GM06990 (cell line): ENCODE measurements at regions not wholly inside any gene's neighbourhood (a gene's known extent, or its start where the extent isn't known, plus 50 kb on each side); places are given as distances from the start of the nearest gene placed in this dataset.
"Not testable (repeated sequence)": the region's sequence is repeated elsewhere in the genome, so short reads cannot be mapped to it uniquely, and the experiment has no call there.

ENCODE experiments used
- DNase-seq: peaks from one replicate; pipeline ENCODE4 v3.0.0-alpha.2; 2011; ENCODE audit not compliant: insufficient read length; ENCODE audit errors: extremely low read depth
- H3K27me3 ChIP-seq: replicated peaks from 2 replicates; pipeline ENCODE4 v1.6.0; 2011; ENCODE audit warnings: low read length; ENCODE audit not compliant: control insufficient read depth, insufficient read depth
- H3K36me3 ChIP-seq: 2 replicates; pipeline ENCODE4 v1.5.1; 2011; ENCODE audit warnings: low read length; ENCODE audit not compliant: control insufficient read depth, insufficient read depth
- H3K4me3 ChIP-seq: replicated peaks from 2 replicates; pipeline ENCODE4 v1.5.1; 2011; ENCODE audit warnings: low read depth, mild to moderate bottlenecking, control low read depth, low read length

- DNase-seq, H3K4me3 ChIP-seq, H3K27me3 ChIP-seq, H3K36me3 ChIP-seq: not testable (repeated sequence)
Observed at GRCh38 chr1:83182033-83182728, 816.8 kb downstream of the TTLL7 start.

- not testable (repeated sequence) for H3K4me3 ChIP-seq, H3K36me3 ChIP-seq, H3K27me3 ChIP-seq, DNase-seq
Observed at GRCh38 chr1:83180621-83181020, 818.3 kb downstream of the TTLL7 start.

GRCh38 chr1:83167634-83168033 lies 831.3 kb downstream of the TTLL7 start:
- not testable (repeated sequence) for H3K27me3 ChIP-seq, DNase-seq, H3K4me3 ChIP-seq, H3K36me3 ChIP-seq

GRCh38 chr1:83163879-83164475 lies 835.0 kb downstream of the TTLL7 start:
- not testable (repeated sequence) for DNase-seq

GRCh38 chr1:83158924-83159323 lies 840.0 kb downstream of the TTLL7 start:
- not testable (repeated sequence) for H3K27me3 ChIP-seq, H3K4me3 ChIP-seq, DNase-seq, H3K36me3 ChIP-seq

More at GRCh38 chr1:83163879-83164475, 835.0 kb downstream of the TTLL7 start:
- H3K27me3 ChIP-seq, H3K36me3 ChIP-seq, H3K4me3 ChIP-seq: not testable (repeated sequence)

GRCh38 chr1:83154306-83154705 lies 844.6 kb downstream of the TTLL7 start:
- not testable (repeated sequence) for H3K4me3 ChIP-seq, H3K36me3 ChIP-seq, H3K27me3 ChIP-seq, DNase-seq

- H3K36me3 ChIP-seq, H3K27me3 ChIP-seq, DNase-seq, H3K4me3 ChIP-seq: not testable (repeated sequence)
Observed at GRCh38 chr1:83151167-83151898, 847.6 kb downstream of the TTLL7 start.

GRCh38 chr1:83150479-83150878 lies 848.5 kb downstream of the TTLL7 start:
- H3K36me3 ChIP-seq, H3K27me3 ChIP-seq, DNase-seq, H3K4me3 ChIP-seq: not testable (repeated sequence)

- not testable (repeated sequence) for H3K4me3 ChIP-seq, H3K27me3 ChIP-seq, DNase-seq, H3K36me3 ChIP-seq
Observed at GRCh38 chr1:83145820-83146219, 853.1 kb downstream of the TTLL7 start.

GRCh38 chr1:83142802-83143201 lies 856.1 kb downstream of the TTLL7 start:
- DNase-seq, H3K36me3 ChIP-seq, H3K4me3 ChIP-seq: not testable (repeated sequence)

GRCh38 chr1:83135524-83136157 lies 863.3 kb downstream of the TTLL7 start:
- H3K27me3 ChIP-seq, DNase-seq, H3K4me3 ChIP-seq, H3K36me3 ChIP-seq: not testable (repeated sequence)

More at GRCh38 chr1:83142802-83143201, 856.1 kb downstream of the TTLL7 start:
- not testable (repeated sequence) for H3K27me3 ChIP-seq

GRCh38 chr1:83134322-83135014 lies 864.5 kb downstream of the TTLL7 start:
- H3K27me3 ChIP-seq, H3K36me3 ChIP-seq, H3K4me3 ChIP-seq, DNase-seq: not testable (repeated sequence)
